Natural killer cell (primary cell): ENCODE measurements at regions not wholly inside any gene's neighbourhood (a gene's known extent, or its start where the extent isn't known, plus 50 kb on each side); places are given as distances from the start of the nearest gene placed in this dataset.

Experiments used
- ATAC-seq, 3 donors: fragments of 150-1000 bp in 2 of 3; fragments of 200-7000 bp in 1 of 3; cut with Tn5 transposase; 1 replicate in 1 of 3; 2 replicates in 2 of 3; pipeline ENCODE4 v1.10.0; 2021; ENCODE audit warnings: mild to moderate bottlenecking in 2 of 3, moderate library complexity in 2 of 3
- DNase-seq, 2 donors: peaks; one replicate each; pipeline versions ENCODE4 v3.0.0 to v3.0.0-alpha.2; 2013 to 2021; ENCODE audit warnings: mixed read lengths in 1 of 2
- H3K27ac ChIP-seq: one replicate; pipeline ENCODE4 v1.5.1; 2013; ENCODE audit warnings: mild to moderate bottlenecking, low read length
- H3K27me3 ChIP-seq: one replicate; pipeline ENCODE4 v1.6.1; 2013; ENCODE audit warnings: low read length; ENCODE audit not compliant: control insufficient read depth, insufficient read depth
- H3K36me3 ChIP-seq: one replicate; pipeline ENCODE4 v1.6.1; 2013; ENCODE audit warnings: low read length; ENCODE audit not compliant: control insufficient read depth, insufficient read depth
- H3K4me1 ChIP-seq: one replicate; pipeline ENCODE4 v1.6.1; 2013; ENCODE audit warnings: low read length; ENCODE audit not compliant: control insufficient read depth, insufficient read depth
- H3K4me3 ChIP-seq: one replicate; pipeline ENCODE4 v1.5.1; 2013; ENCODE audit warnings: low read length
- H3K9me3 ChIP-seq: one replicate; pipeline ENCODE4 v1.6.1; 2013; ENCODE audit warnings: low read length; ENCODE audit not compliant: control insufficient read depth, insufficient read depth
- H3K27ac Mint-ChIP-seq, 2 donors: one replicate each; pipeline ENCODE4 v1.8.0; 2022; ENCODE audit warnings: mild to moderate bottlenecking in 2 of 2, mixed read lengths in 2 of 2, moderate library complexity in 1 of 2
- H3K27me3 Mint-ChIP-seq, 2 donors: one replicate each; pipeline ENCODE4 v1.8.0; 2022; ENCODE audit warnings: low read depth in 2 of 2, mixed read lengths in 2 of 2
- H3K36me3 Mint-ChIP-seq: one replicate; pipeline ENCODE4 v1.8.0; 2022; ENCODE audit warnings: mixed read lengths
- H3K4me1 Mint-ChIP-seq, 2 donors: one replicate each; pipeline ENCODE4 v1.8.0; 2022; ENCODE audit warnings: mixed read lengths in 2 of 2
- H3K4me3 Mint-ChIP-seq: one replicate; pipeline ENCODE4 v1.8.0; 2022; ENCODE audit warnings: mild to moderate bottlenecking, moderate library complexity, mixed read lengths
- H3K9me3 Mint-ChIP-seq, 2 donors: one replicate each; pipeline ENCODE4 v1.8.0; 2022; ENCODE audit warnings: mixed read lengths in 2 of 2
- WGBS: methylation state at CpG from one replicate; pipeline ENCODE4 v1.1.7; 2013; ENCODE audit warnings: missing lambda C conversion rate; ENCODE audit not compliant: insufficient coverage; 5-methylcytosine and 5-hydroxymethylcytosine counted together
- intact Hi-C: fragments of 100-400 bp; cut with micrococcal nuclease; formaldehyde crosslinking; loops from one replicate; pipeline ENCODE4 v1.14.2; 2022
- TF ChIP-seq, protein P1 (sequence below): fragments of 200-600 bp; IDR thresholded peaks from one replicate; pipeline ENCODE4 v1.8.0; 2022; ENCODE audit warnings: antibody characterized with exemption

DNA sequence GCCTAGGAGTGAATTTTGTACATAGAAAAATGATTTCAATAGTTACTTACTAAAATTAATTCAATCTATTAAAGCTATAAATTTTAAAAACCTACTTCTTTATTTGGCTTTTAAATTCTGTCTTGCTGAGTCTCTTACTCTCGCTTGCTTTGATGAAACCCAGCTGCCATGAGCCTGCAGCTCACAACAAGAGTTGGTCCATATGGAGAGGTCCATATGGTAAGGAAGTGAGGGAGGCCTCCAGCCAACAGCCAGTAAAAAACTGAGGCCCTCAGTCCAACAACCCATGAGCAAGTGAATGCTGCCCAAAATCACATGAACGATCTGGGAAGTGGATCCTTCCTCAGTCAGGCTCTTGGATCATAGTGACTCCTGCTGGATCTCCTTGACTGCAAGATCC, 89.9 kb upstream of the CXADR start:
- H3K4me1 ChIP-seq, result no peaks in the 10 kb centered on the region
- WGBS, result 68% methylated on average over 2 of the region's 2 CpGs
- ATAC-seq, result no peak
- H3K4me3 ChIP-seq, result no peak overlapping the region
- Mint-ChIP-seq H3K27me3 (no peaks in the 10 kb centered on the region), H3K9me3 (peaks cover 3 to 11% of the 10 kb centered on the region in 2 donors), H3K4me3 (no peak overlapping the region), H3K27ac (no peak overlapping the region), H3K4me1 (no peaks in the 10 kb centered on the region), H3K36me3 (peaks cover 4% of the 10 kb centered on the region)
- H3K36me3 ChIP-seq, result no peaks in the 10 kb centered on the region
- TF ChIP-seq, protein P1, sequence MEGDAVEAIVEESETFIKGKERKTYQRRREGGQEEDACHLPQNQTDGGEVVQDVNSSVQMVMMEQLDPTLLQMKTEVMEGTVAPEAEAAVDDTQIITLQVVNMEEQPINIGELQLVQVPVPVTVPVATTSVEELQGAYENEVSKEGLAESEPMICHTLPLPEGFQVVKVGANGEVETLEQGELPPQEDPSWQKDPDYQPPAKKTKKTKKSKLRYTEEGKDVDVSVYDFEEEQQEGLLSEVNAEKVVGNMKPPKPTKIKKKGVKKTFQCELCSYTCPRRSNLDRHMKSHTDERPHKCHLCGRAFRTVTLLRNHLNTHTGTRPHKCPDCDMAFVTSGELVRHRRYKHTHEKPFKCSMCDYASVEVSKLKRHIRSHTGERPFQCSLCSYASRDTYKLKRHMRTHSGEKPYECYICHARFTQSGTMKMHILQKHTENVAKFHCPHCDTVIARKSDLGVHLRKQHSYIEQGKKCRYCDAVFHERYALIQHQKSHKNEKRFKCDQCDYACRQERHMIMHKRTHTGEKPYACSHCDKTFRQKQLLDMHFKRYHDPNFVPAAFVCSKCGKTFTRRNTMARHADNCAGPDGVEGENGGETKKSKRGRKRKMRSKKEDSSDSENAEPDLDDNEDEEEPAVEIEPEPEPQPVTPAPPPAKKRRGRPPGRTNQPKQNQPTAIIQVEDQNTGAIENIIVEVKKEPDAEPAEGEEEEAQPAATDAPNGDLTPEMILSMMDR, result no peak
- no peaks in the 10 kb centered on the region for H3K27me3 ChIP-seq
- H3K9me3 ChIP-seq, result no peaks in the 10 kb centered on the region
- H3K27ac ChIP-seq, result no peak overlapping the region
- intact Hi-C loops, result no loop called here
- no peak for DNase-seq

DNA sequence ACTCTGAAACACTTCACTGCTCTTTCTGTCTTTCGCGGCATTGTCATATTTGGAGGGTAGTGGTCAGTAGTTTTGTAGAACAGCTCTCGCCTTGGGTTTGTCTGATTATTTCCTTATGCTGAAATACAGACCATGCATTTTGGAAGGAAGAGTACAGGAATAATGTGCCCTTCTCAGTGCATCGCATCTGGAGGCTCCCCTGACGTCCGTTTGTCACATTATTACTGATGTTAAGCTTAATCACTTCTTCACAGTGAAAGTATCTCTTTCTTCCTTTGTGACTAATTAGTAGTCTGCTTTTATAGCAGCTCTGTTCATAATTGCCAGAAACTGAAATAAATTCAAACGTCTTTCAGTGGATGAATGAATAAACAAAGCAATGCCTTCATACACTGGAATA, 85.7 kb upstream of the CXADR start:
- TF ChIP-seq, protein P1, result no peak
- Histone ChIP-seq H3K9me3 (no peaks in the 10 kb centered on the region), H3K4me1 (no peaks in the 10 kb centered on the region), H3K27me3 (no peaks in the 10 kb centered on the region), H3K27ac (no peak overlapping the region), H3K4me3 (no peak overlapping the region), H3K36me3 (no peaks in the 10 kb centered on the region)
- no peaks in the 10 kb centered on the region for H3K27me3 Mint-ChIP-seq
- H3K9me3 Mint-ChIP-seq, result peaks cover 5 to 6% of the 10 kb centered on the region in 2 donors
- ATAC-seq, result no peak
- 87% methylated on average over 7 of the region's 7 CpGs for WGBS
- no peak overlapping the region for H3K27ac Mint-ChIP-seq
- peaks cover 4% of the 10 kb centered on the region for H3K36me3 Mint-ChIP-seq
- no peaks in the 10 kb centered on the region for H3K4me1 Mint-ChIP-seq
- H3K4me3 Mint-ChIP-seq, result no peak overlapping the region
- no peak for DNase-seq
- intact Hi-C loops, result no loop called here

DNA sequence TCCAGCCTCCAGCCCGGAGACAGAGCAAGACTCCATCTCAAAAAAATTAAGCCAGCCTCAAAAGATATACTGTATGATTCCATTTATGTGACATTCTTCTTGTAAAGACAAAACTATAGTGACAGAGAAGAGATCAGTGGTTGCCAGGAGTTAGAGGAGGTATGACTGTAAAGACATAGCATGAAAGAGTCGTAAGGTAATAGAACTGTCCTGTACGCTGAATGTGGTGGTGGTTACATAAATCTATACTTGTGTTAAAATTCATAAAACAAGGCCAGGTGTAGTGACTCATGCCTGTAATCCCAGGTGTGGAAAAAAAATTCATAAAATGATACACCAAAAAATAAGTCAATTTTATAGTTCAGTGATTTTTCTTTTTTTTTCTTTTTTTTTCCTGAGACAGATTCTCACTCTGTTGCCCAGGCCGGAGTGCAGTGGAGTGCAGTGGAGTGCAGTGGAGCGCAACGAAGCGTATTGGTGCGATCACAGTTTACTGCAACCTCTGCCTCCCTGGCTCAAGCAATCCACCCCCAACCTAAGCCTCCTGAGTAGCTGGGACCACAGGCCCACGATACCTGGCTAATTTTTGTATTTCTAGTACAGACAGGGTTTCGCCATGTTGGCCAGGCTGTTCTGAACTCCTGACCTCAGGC, 84.9 kb upstream of the CXADR start:
- H3K27ac Mint-ChIP-seq, result no peak overlapping the region
- no peak for DNase-seq
- no peaks in the 10 kb centered on the region for H3K4me1 Mint-ChIP-seq
- Histone ChIP-seq H3K36me3 (no peaks in the 10 kb centered on the region), H3K4me1 (no peaks in the 10 kb centered on the region), H3K9me3 (no peaks in the 10 kb centered on the region), H3K4me3 (no peak overlapping the region), H3K27me3 (no peaks in the 10 kb centered on the region), H3K27ac (no peak overlapping the region)
- WGBS, result 65% methylated on average over 9 of the region's 10 CpGs
- ATAC-seq, result no peak
- peaks cover 4% of the 10 kb centered on the region for H3K36me3 Mint-ChIP-seq
- H3K27me3 Mint-ChIP-seq, result no peaks in the 10 kb centered on the region
- no peak overlapping the region for H3K4me3 Mint-ChIP-seq
- TF ChIP-seq, protein P1, result no peak
- intact Hi-C loops, result no loop called here
- H3K9me3 Mint-ChIP-seq, result peaks cover 6 to 8% of the 10 kb centered on the region in 2 donors

DNA sequence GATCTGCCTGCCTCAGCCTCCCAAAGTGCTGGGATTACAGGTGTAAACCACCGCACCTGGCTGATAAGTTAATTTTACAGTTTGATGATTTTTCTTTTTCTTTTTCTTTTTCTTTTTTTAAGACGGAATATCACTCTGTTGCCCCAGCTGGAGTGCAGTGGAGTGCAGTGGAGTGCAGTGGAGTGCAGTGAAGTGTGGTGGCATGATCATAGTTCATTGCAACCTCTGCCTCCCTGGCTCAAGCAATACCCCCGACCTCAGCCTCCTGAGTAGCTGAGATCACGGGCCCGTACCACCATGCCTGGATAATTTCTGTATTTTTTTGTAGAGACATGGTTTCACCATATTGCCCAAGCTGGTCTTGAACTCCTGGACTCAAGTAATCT, 84.4 kb upstream of the CXADR start:
- intact Hi-C loops, result no loop called here
- Histone ChIP-seq H3K4me3 (no peak overlapping the region), H3K27ac (no peak overlapping the region), H3K9me3 (no peaks in the 10 kb centered on the region), H3K4me1 (no peaks in the 10 kb centered on the region), H3K36me3 (no peaks in the 10 kb centered on the region), H3K27me3 (no peaks in the 10 kb centered on the region)
- DNase-seq, result no peak
- H3K4me3 Mint-ChIP-seq, result no peak overlapping the region
- no peak for ATAC-seq
- TF ChIP-seq, protein P1, result no peak
- peaks cover 4% of the 10 kb centered on the region for H3K36me3 Mint-ChIP-seq
- H3K27me3 Mint-ChIP-seq, result no peaks in the 10 kb centered on the region
- H3K9me3 Mint-ChIP-seq, result peaks cover 6 to 8% of the 10 kb centered on the region in 2 donors
- WGBS, result 78% methylated on average over 3 of the region's 5 CpGs
- H3K27ac Mint-ChIP-seq, result no peak overlapping the region
- no peaks in the 10 kb centered on the region for H3K4me1 Mint-ChIP-seq
